T47D (cell line): ENCODE measurements at regions not wholly inside any gene's neighbourhood (a gene's known extent, or its start where the extent isn't known, plus 50 kb on each side); places are given as distances from the start of the nearest gene placed in this dataset.
A peak's percentile ranks its signal among the peaks of the same experiment; 100 is the strongest.

Experiments used
- DNase-seq, 2 experiments: peaks; one replicate each; pipeline versions ENCODE4 v3.0.0 to v3.0.0-alpha.2; 2011 to 2012; ENCODE audit warnings: low read depth in 1 of 2, low spot score in 1 of 2
- JUND ChIP-seq: IDR thresholded peaks from 2 replicates; pipeline ENCODE4 v1.6.1; 2012; ENCODE audit warnings: low read depth
- in situ Hi-C: cut with HindIII; loops from 2 replicates; pipeline ENCODE4 v1.10.0; 2016; ENCODE audit warnings: low sequenced_read_pairs, low pct_unique_long_range_greater_than_20kb

DNA sequence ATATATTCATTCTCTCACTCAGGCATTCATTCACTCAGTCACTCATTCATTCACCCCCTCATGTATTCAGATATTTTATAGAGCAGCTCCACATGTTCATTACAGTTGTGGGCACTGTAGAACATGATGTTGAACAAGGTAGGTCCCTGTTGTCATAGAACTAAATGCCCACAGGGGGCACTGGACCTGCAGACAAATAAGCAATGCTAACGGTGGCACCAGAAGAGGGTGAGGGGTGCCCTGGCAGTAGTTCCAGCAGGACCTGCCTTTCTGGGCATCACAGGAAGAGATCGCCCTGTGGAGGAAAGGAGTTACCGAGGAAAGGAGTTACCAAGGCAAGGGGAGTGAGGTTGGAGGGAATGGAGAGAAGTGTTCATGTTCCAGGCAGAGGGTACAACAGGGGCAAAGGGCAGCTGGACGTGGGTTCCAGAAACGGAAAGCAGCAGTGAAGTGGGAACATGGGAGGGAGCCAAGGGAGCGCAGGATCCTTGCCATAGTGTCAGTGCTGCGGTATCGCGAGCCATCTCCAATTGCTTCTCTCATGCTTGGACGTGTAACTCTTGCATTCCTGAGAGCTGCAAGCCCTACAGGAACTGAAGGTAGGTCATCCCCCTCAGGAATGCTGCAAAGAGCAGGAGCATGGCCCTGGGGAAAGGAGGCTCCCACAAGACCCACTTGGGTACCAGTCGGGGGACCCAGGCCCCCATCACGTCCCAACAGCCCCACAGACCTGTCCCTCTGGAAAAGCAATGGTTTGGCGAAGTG, 128.2 kb downstream of the EDN3 start:
- in situ Hi-C loops, result no loop called here
- no peak for TF ChIP-seq JUND
- peak; percentile 50 to 73 for DNase-seq

DNA sequence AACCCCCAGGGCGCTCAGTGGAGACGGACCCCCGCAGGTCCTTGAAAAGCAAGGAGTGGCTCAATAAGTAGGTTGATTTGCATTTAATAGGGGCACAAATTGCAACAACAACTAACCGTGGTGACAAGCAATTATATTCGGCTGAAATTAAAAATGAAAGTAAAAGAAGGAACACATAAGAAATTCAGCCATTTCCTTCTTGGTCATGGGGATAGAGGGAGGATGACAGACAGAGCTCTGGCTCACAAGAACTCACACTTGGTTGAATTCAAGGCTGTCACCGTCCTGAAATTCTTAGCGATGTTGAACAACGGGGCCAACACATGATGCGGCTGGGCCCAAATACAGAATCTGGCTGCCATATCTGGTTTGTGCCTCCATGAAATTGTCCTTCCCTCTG, 129.0 kb downstream of the EDN3 start:
- no peak for TF ChIP-seq JUND
- in situ Hi-C loops, result no loop called here
- DNase-seq, result peak in 1 of 2 experiments; percentile 21

DNA sequence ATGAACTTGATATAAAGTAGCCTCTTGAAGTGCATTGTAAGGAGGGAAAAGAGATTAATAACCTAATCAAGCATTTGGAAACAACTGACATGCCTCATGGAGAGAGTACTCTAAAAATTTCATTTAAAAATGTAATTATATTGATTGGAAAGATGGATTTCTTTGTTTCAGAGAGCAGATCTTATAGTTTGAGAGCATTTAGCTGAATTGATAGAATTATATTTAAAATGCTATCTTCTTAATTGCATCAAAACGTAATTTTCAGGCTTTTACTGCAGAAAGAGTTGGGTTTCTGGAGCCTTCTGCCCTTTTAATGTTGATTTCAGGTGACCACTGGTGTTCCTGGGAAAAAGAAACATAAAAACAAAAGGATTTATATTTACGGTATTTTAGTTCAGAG, 130.6 kb downstream of the EDN3 start:
- in situ Hi-C loops, result no loop called here
- DNase-seq, result no peak
- TF ChIP-seq JUND, result no peak

DNA sequence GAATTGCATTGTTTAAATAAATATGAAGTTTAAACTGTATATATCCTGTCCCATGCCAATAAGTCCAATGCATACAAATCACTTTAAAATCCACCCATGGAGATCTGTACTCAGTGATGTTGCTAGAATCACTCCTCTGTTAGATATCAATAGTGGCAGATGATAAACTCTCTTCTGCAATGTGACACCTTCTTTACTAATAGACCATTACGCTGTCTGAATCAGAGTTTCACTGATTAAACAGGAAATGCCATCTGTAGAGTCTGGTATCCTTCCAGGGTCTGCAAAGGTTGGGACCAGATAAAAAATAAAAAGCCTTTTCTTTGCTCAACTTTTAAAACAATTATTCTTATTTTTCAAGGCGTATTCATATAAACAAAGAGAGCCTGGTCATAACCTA, 134.5 kb downstream of the EDN3 start:
- no peak for DNase-seq
- TF ChIP-seq JUND, result no peak
- in situ Hi-C loops, result no loop called here

DNA sequence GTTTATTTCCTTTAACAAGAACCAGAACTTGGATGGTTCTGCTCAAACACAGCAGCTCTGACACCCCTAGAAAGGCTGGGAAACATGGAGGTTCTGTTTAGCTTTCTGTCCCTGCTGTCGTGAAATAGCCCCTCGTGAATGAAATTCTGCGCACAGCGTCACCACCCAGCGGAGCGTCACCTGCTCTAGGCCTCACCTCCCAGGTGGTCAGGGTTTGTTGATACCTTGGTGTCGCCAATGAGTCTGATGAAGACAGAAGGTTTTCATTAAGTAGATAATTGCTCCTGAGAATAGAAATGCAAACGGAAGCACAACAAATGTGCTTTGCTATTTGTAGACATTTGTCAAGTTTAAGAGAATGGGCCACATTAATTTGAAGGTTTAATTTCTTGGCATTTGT, 135.1 kb downstream of the EDN3 start:
- DNase-seq, result no peak
- in situ Hi-C loops, result no loop called here
- no peak for TF ChIP-seq JUND

DNA sequence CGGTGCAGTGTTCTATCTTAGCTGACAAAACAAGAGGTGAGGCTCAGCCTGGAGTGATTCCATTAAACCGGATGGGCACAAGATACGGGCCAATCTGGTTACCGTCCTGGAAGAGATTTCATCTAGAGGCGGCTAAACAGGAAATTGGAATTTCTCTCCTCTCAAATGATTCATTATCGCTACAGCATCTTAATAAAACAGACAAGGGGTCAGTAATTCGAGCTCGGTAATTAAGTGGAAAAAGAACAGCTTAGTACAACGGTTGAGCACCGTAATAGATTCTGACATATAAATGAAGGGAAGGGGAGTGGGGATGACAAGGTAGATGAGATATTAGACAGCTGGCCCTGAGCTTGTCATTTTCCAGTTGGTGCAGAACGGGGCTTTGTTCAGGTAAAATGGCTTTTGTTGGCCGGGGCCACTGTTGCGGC, 137.2 kb downstream of the EDN3 start:
- no peak for TF ChIP-seq JUND
- in situ Hi-C loops, result no loop called here
- DNase-seq, result no peak

DNA sequence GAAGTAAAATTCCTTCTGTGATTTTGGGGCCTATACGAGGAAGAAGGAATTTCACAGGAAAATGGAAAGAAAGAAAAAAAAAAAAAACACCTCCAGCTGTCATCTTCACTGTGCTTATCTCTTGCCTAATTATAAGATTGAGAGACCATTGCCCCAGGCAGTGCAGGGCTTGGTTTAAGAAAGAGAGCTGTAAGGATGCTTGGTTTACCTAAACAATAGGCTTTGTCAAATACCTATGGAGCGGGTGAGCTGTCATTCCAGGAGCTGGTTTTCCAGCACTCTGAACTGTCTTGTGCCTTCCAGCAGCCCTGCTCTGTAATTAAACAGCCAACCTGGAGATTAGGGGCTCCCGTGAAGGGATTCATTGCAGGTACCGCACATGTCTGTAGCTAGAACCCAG, 137.8 kb downstream of the EDN3 start:
- no peak for TF ChIP-seq JUND
- no peak for DNase-seq
- in situ Hi-C loops, result no loop called here

DNA sequence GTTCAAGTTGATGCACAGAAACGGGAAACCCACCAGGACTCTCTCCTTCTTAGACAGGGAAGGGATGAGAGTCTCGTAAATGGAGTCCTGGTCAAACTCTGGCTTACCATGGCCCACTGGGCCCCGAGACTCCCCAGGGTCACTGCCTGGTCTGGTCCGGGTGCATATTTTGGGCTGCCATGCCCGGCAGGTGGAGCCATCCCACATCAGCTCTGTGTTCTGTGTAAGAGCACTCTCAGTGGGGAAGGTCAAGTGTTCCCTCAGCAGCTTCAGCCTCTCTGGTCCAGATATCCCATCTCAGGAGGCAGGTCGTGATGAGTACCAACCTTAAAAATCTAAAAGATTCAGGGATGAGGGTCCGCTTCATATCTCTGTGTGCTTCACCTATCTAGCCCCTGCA, 138.8 kb downstream of the EDN3 start:
- no peak for TF ChIP-seq JUND
- peak in 1 of 2 experiments; percentile 39 for DNase-seq
- in situ Hi-C loops, result no loop called here

DNA sequence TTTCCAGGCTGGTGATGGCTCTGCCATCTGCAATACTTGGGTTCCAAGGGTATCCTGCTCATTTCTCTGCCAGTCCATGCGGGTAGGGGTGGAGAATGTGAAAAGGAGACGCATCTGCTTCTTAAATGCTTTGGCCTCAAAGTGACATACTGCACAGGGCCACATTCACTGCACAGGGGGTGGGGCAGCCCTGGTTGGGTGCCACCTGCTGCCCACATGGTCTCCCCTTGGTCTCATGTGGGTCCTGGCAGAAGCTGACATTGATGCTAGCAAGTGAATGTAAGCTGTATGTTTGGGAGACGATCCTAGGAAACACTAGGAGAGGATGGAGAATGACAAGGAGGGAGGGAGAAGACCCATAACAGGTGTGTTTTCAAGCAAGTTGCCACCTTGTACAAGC, 140.9 kb downstream of the EDN3 start:
- in situ Hi-C loops, result no loop called here
- TF ChIP-seq JUND, result no peak
- DNase-seq, result no peak

DNA sequence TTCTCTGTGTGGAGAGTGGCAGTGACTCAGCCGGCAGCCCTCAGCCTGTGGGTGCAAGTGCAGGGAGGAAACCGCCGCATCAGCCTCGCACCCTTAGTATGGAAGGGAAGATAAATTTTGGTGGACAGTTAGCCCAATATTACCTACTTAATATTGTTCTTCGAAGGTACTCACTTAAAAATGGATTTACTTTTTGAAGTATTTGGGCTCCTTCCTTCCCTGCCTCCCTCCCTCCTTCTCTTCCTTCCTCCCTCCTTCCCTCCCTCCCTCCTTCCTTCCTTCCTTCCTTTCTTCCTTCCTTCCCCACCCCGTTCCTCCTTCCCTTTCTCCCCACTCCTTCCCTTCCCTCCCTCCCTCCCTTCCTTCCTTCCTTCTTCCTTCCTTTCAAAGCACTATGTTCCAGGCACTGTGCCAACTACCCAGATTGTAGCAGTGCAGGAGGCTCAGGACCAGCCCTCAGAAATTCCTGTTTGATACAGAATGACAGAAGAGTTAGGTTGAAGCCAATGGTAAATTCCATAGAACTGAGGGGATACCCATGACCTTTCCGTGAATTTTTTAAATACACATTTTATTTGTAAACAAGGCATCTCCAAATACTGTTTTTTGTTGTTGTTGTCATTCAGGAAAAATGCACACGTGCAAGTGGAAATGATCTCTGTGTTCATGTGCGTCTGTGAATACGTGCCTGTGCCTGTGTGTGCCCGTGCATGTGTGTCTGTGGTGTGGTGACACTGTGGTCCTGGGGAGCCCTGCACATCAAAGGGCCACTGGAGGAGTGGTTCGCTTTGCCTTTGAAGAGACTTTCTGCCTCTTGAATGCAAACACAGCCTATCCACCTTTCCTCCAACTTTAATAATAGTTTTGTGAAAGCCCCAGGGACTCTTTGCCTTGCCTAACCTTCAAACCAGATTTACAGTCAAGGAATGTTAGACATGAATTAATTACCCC, 141.7 kb downstream of the EDN3 start:
- in situ Hi-C loops, result no loop called here
- DNase-seq, result no peak
- TF ChIP-seq JUND, result no peak

DNA sequence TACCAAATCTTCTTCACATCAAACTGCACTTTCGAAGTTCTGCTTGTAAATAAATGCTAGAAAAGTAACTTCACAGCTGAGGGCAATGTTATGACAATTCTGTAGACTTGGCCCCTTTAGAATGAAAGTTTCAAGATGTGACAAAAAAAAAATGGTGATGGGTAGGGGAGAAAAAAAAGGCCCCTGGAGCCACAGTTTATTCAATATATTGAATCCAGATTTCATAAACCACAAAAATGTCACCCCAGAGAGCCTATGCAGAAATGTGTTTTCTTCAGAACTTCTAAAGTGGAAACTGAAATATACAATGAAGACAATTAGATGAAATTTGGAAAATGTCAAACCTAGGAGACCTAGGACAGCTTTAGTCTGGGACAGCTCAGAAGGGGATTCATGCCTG, 143.1 kb downstream of the EDN3 start:
- TF ChIP-seq JUND, result no peak
- no peak for DNase-seq
- in situ Hi-C loops, result no loop called here

DNA sequence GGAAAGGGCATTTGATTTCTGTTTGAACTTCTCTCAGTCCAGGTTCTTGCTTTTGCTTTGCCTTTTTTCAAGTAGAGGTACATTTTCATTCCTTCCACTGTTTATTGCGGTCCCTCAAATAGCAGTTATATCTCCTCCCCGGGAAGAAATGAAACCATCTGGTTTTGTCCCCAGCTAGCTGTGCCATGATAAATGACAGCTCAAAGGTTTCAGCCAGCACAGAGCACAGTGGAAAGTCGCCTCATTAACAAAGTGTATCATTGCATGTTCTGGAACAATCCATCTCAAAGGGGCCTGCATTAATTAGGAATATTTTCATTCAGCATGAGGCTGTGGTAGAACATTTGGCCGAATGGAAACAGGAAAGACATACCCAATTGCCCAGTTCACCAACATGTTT, 146.0 kb downstream of the EDN3 start:
- no peak for TF ChIP-seq JUND
- in situ Hi-C loops, result no loop called here
- no peak for DNase-seq

DNA sequence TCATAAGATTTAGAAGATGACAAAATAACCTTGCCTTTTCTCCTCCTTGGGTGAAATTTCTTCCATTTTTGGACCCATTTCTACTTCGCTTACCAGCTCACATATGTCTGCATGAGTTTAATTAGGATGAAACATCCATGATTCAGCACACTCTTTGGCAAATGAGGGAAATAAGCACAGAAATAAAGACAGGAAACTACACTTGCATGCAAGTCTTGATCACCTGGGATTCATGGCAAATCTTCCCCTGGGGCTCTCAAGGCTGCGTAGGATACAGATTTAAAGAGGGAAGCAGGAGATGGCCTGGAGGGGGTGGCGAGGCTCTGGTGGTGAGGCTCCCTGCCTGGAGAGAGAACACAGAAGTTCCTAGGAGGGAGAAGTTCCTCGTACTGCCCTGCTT, 147.8 kb downstream of the EDN3 start:
- in situ Hi-C loops, result no loop called here
- DNase-seq, result no peak
- no peak for TF ChIP-seq JUND
